HepG2 (cell line): ENCODE measurements at regions not wholly inside any gene's neighbourhood (a gene's known extent, or its start where the extent isn't known, plus 50 kb on each side); places are given as distances from the start of the nearest gene placed in this dataset.

Experiments used
- ESRRA ChIP-seq: sonication (generic); formaldehyde crosslinking; IDR thresholded peaks from 2 replicates; pipeline ENCODE4 v1.5.1; 2020; ENCODE audit warnings: mild to moderate bottlenecking, low read depth, missing genetic modification reagents
- EZH2 ChIP-seq: conservative IDR thresholded peaks from 2 replicates; pipeline ENCODE4 v1.6.1; 2012; ENCODE audit warnings: mild to moderate bottlenecking, low read depth, low read length, moderate library complexity
- FOXP1 ChIP-seq, 2 experiments: fragments of 450-650 bp in 1 of 2; IDR thresholded peaks; 2 replicates each; pipeline ENCODE4 v1.6.1; 2017 to 2018; ENCODE audit warnings: antibody characterized with exemption in 1 of 2
- GLMP ChIP-seq: sonication (generic); formaldehyde crosslinking; IDR thresholded peaks from 2 replicates; pipeline ENCODE4 v1.9.0; 2021; ENCODE audit warnings: missing genetic modification reagents, mild to moderate bottlenecking, borderline replicate concordance
- HNRNPLL ChIP-seq: fragments of 200-400 bp; formaldehyde crosslinking; IDR thresholded peaks from 2 replicates; pipeline ENCODE4 v1.6.1; 2017; ENCODE audit warnings: mild to moderate bottlenecking, low read depth, low read length; ENCODE audit not compliant: poor library complexity, severe bottlenecking
- MZF1 ChIP-seq: sonication (generic); formaldehyde crosslinking; IDR thresholded peaks from 2 replicates; pipeline ENCODE4 v1.8.1; 2023; ENCODE audit warnings: mild to moderate bottlenecking, missing genetic modification reagents, borderline replicate concordance
- NR3C1 ChIP-seq: sonication (generic); formaldehyde crosslinking; IDR thresholded peaks from 2 replicates; pipeline ENCODE4 v1.4.0; 2020; ENCODE audit warnings: missing genetic modification reagents
- TARDBP ChIP-seq: sonication (generic); formaldehyde crosslinking; IDR thresholded peaks from 2 replicates; pipeline ENCODE4 v1.8.0; 2022; ENCODE audit warnings: mild to moderate bottlenecking, missing genetic modification reagents
- TP53 ChIP-seq: sonication (generic); formaldehyde crosslinking; conservative IDR thresholded peaks from 2 replicates; pipeline ENCODE4 v1.4.0; 2020; ENCODE audit warnings: missing genetic modification reagents
- ZNF629 ChIP-seq: sonication (generic); formaldehyde crosslinking; conservative IDR thresholded peaks from 2 replicates; pipeline ENCODE4 v1.5.0; 2020; ENCODE audit warnings: missing genetic modification reagents
- ZZZ3 ChIP-seq: sonication (generic); formaldehyde crosslinking; IDR thresholded peaks from 2 replicates; pipeline ENCODE4 v1.4.0; 2020; ENCODE audit warnings: missing genetic modification reagents, mild to moderate bottlenecking, borderline replicate concordance

- no peak for TF ChIP-seq ESRRA
- no peak for TF ChIP-seq ZZZ3 (CRISPR knock-in tag)
- no peak for TF ChIP-seq NR3C1 (CRISPR knock-in tag)
- TF ChIP-seq ZNF629 (CRISPR knock-in tag), result no peak
- TF ChIP-seq EZH2, result no peak
- no peak for TF ChIP-seq MZF1 (CRISPR knock-in tag)
- no peak for TF ChIP-seq FOXP1 (IDR thresholded peaks at IDR 0.05)
- no peak for TF ChIP-seq FOXP1 (CRISPR knock-in tag; IDR thresholded peaks at IDR 0.05)
- no peak for TF ChIP-seq GLMP (CRISPR knock-in tag)
- TF ChIP-seq TARDBP (CRISPR knock-in tag), result no peak
- no peak for TF ChIP-seq HNRNPLL
- TF ChIP-seq TP53, result no peak
Observed at GRCh38 chr1:189726806-189727205, 750.9 kb downstream of the BRINP3 start.
